B cell (primary cell): ENCODE measurements at regions not wholly inside any gene's neighbourhood (a gene's known extent, or its start where the extent isn't known, plus 50 kb on each side); places are given as distances from the start of the nearest gene placed in this dataset.
A peak's percentile ranks its signal among the peaks of the same experiment; 100 is the strongest.

Source experiments
- ATAC-seq: fragments of 200-7000 bp; cut with Tn5 transposase; one replicate; pipeline ENCODE4 v1.10.0; 2021; ENCODE audit warnings: low read depth, mild to moderate bottlenecking, moderate number of reproducible peaks, moderate library complexity
- CTCF ChIA-PET: fragments of 350-600 bp; sonication (Branson Sonifier 250); formaldehyde crosslinking; loops from one replicate; lab custom pipeline; 2021; ENCODE audit warnings: antibody characterized with exemption, inconsistent platforms; lab: Charles Lee
- POLR2A ChIA-PET: fragments of 350-600 bp; sonication (Branson Sonifier 250); formaldehyde crosslinking; loops from one replicate; lab custom pipeline; 2021; ENCODE audit warnings: antibody characterized with exemption; lab: Charles Lee
- DNase-seq: peaks from one replicate; pipeline ENCODE4 v3.0.0; 2013
- H2AFZ ChIP-seq: 2 replicates; pipeline ENCODE4 v1.6.1; 2012; ENCODE audit warnings: mild to moderate bottlenecking, low read depth, low read length; ENCODE audit not compliant: insufficient read depth, poor library complexity, severe bottlenecking
- H3K27ac ChIP-seq, 2 donors: 1 replicate in 1 of 2; 2 replicates in 1 of 2; pipeline ENCODE4 v1.5.1; 2012 to 2013; ENCODE audit warnings: low read length in 2 of 2, mild to moderate bottlenecking in 2 of 2, moderate library complexity in 1 of 2
- H3K27me3 ChIP-seq, 4 experiments: fragments of 200-600 bp in 1 of 4; sonication (generic) in 1 of 4; replicated peaks in 1 of 4; 1 replicate in 2 of 4; 2 replicates in 2 of 4; pipeline versions ENCODE4 v1.6.1 to v1.7.0; 2013 to 2016; ENCODE audit warnings: low read length in 3 of 4, mild to moderate bottlenecking in 2 of 4, mixed read lengths in 1 of 4, moderate library complexity in 1 of 4; ENCODE audit not compliant: insufficient read depth in 4 of 4, control insufficient read depth in 3 of 4; ENCODE audit errors: control extremely low read depth in 1 of 4
- H3K36me3 ChIP-seq, 2 experiments: replicated peaks in 1 of 2; 1 replicate in 1 of 2; 2 replicates in 1 of 2; pipeline versions ENCODE4 v1.6.1 to v1.7.1; 2013; ENCODE audit warnings: low read length in 1 of 2; ENCODE audit not compliant: insufficient read depth in 2 of 2, control insufficient read depth in 1 of 2; ENCODE audit errors: control extremely low read depth in 1 of 2, extremely low read depth in 1 of 2
- H3K4me1 ChIP-seq, 2 donors: fragments of 200-600 bp in 1 of 2; sonication (generic) in 1 of 2; 1 replicate in 1 of 2; 2 replicates in 1 of 2; pipeline versions ENCODE4 v1.5.1 to v1.6.1; 2013 to 2017; ENCODE audit warnings: low read length in 2 of 2; ENCODE audit not compliant: control insufficient read depth in 2 of 2, insufficient read depth in 2 of 2
- H3K4me2 ChIP-seq: replicated peaks from 2 replicates; pipeline ENCODE3; 2012; ENCODE audit warnings: mild to moderate bottlenecking, low read depth, low read length; ENCODE audit not compliant: poor library complexity, severe bottlenecking
- H3K4me3 ChIP-seq, 5 experiments: fragments of 200-600 bp in 1 of 5; sonication (generic) in 1 of 5; 1 replicate in 3 of 5; 2 replicates in 2 of 5; pipeline versions ENCODE4 v1.5.1 to v1.7.0; 2011 to 2016; ENCODE audit warnings: low read length in 4 of 5, mild to moderate bottlenecking in 4 of 5, low read depth in 2 of 5, control low read depth in 1 of 5, moderate library complexity in 1 of 5; ENCODE audit not compliant: insufficient read depth in 1 of 5; ENCODE audit errors: control extremely low read depth in 1 of 5, extremely low read depth in 1 of 5
- H3K79me2 ChIP-seq: fragments of 200-600 bp; sonication (generic); one replicate; pipeline ENCODE4 v1.6.0; 2016; ENCODE audit warnings: low read length; ENCODE audit not compliant: control insufficient read depth, insufficient read depth
- H3K9ac ChIP-seq: fragments of 200-600 bp; sonication (generic); 2 replicates; pipeline ENCODE4 v1.6.1; 2017; ENCODE audit warnings: mild to moderate bottlenecking, low read length, moderate library complexity
- H3K9me3 ChIP-seq, 3 donors: one replicate each; pipeline versions ENCODE4 v1.6.1 to v1.7.1; 2013; ENCODE audit warnings: low read length in 2 of 3; ENCODE audit not compliant: control insufficient read depth in 2 of 3, insufficient read depth in 1 of 3; ENCODE audit errors: control extremely low read depth in 1 of 3
- H4K20me1 ChIP-seq: 2 replicates; pipeline ENCODE4 v1.6.0; 2012; ENCODE audit warnings: mild to moderate bottlenecking, low read length; ENCODE audit not compliant: insufficient read depth, control insufficient read depth, poor library complexity, severe bottlenecking
- H3K27ac Mint-ChIP-seq: one replicate; pipeline ENCODE4 v1.8.0; 2021; ENCODE audit warnings: mixed read lengths
- H3K27me3 Mint-ChIP-seq: one replicate; pipeline ENCODE4 v1.8.0; 2021; ENCODE audit warnings: mixed read lengths
- H3K4me1 Mint-ChIP-seq: one replicate; pipeline ENCODE4 v1.8.0; 2021; ENCODE audit warnings: mixed read lengths
- H3K4me3 Mint-ChIP-seq: one replicate; pipeline ENCODE4 v1.8.0; 2021; ENCODE audit warnings: mixed read lengths
- H3K9me3 Mint-ChIP-seq: one replicate; pipeline ENCODE4 v1.8.0; 2022; ENCODE audit warnings: mixed read lengths; ENCODE audit not compliant: insufficient read depth
- EZH2 ChIP-seq: IDR thresholded peaks from 2 replicates; pipeline ENCODE4 v1.6.1; 2012; ENCODE audit warnings: borderline replicate concordance, low read depth, mild to moderate bottlenecking, moderate library complexity, low read length; ENCODE audit not compliant: insufficient read depth, poor library complexity, severe bottlenecking
- whole genome bisulfite sequencing: methylation state at CpG from one replicate; pipeline ENCODE4 v1.1.5; 2013; ENCODE audit warnings: missing lambda C conversion rate; ENCODE audit not compliant: insufficient coverage; 5-methylcytosine and 5-hydroxymethylcytosine counted together
- intact Hi-C: fragments of 100-400 bp; cut with micrococcal nuclease; formaldehyde crosslinking; loops from one replicate; pipeline ENCODE4 v1.10.0; 2022
- TF ChIP-seq, protein P1 (sequence below): fragments of 200-600 bp; IDR thresholded peaks from one replicate; pipeline ENCODE4 v1.8.0; 2022; ENCODE audit warnings: antibody characterized with exemption, mild to moderate bottlenecking

DNA sequence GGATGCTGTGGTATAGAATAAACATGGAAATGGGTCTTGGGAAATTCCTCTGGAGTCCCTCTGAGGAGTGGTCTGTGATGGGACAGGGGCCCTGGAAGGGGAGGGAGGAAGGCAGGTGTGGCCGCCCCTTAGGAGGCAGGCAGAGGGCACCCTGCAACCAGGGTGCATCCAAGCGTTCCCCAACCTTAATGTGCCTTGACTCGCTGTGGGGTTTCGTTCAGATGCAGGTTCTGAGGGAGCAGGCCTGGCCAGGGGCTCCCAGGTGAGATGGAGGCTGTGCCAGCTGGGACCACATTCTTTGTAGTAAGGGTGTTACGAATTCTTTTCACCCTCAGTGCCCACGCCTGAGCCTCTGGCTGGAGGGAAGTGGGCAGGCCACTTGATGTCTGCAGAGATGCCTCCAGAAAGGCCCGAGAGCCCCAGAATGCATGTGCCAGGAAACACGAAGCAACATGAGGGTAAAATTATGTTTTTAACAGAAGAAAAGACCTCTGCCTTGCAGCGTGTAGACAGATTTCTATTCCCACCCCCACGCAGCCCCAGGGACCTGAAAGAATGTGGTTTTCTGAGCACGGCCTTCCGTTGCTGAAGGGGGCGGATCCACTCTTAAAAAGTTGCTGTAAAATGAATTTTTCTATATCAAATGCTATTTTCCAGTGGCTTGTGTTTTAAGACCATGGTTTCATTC, 150.4 kb upstream of the IER5L start:
- Histone ChIP-seq H3K27me3 (peaks cover 0 to 4% (median 0%) of the 10 kb centered on the region in 4 experiments), H3K27ac (no peak overlapping the region), H3K9ac (no peak overlapping the region), H3K79me2 (no peaks in the 10 kb centered on the region), H3K36me3 (no peaks in the 10 kb centered on the region), H2AFZ (peak overlapping the region; percentile 58), H3K4me3 (no peak overlapping the region), H3K9me3 (peaks cover 0 to 21% (median 5%) of the 10 kb centered on the region in 3 donors), H3K4me1 (peaks cover 4 to 9% of the 10 kb centered on the region in 2 donors), H4K20me1 (no peaks in the 10 kb centered on the region), H3K4me2 (no peak overlapping the region)
- WGBS, result 5% methylated on average over 4 of the region's 13 CpGs
- ChIA-PET POLR2A (no interaction called here), CTCF (no interaction called here)
- TF ChIP-seq EZH2, result no peak
- TF ChIP-seq, protein P1, sequence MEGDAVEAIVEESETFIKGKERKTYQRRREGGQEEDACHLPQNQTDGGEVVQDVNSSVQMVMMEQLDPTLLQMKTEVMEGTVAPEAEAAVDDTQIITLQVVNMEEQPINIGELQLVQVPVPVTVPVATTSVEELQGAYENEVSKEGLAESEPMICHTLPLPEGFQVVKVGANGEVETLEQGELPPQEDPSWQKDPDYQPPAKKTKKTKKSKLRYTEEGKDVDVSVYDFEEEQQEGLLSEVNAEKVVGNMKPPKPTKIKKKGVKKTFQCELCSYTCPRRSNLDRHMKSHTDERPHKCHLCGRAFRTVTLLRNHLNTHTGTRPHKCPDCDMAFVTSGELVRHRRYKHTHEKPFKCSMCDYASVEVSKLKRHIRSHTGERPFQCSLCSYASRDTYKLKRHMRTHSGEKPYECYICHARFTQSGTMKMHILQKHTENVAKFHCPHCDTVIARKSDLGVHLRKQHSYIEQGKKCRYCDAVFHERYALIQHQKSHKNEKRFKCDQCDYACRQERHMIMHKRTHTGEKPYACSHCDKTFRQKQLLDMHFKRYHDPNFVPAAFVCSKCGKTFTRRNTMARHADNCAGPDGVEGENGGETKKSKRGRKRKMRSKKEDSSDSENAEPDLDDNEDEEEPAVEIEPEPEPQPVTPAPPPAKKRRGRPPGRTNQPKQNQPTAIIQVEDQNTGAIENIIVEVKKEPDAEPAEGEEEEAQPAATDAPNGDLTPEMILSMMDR, result no peak
- peaks cover 11% of the 10 kb centered on the region for H3K27me3 Mint-ChIP-seq
- H3K4me1 Mint-ChIP-seq, result peaks cover 5% of the 10 kb centered on the region
- ATAC-seq (no peak), DNase-seq (no peak)
- no peak overlapping the region for H3K27ac Mint-ChIP-seq
- intact Hi-C loops, result no loop called here
- no peak overlapping the region for H3K4me3 Mint-ChIP-seq
- peaks cover 2% of the 10 kb centered on the region for H3K9me3 Mint-ChIP-seq

DNA sequence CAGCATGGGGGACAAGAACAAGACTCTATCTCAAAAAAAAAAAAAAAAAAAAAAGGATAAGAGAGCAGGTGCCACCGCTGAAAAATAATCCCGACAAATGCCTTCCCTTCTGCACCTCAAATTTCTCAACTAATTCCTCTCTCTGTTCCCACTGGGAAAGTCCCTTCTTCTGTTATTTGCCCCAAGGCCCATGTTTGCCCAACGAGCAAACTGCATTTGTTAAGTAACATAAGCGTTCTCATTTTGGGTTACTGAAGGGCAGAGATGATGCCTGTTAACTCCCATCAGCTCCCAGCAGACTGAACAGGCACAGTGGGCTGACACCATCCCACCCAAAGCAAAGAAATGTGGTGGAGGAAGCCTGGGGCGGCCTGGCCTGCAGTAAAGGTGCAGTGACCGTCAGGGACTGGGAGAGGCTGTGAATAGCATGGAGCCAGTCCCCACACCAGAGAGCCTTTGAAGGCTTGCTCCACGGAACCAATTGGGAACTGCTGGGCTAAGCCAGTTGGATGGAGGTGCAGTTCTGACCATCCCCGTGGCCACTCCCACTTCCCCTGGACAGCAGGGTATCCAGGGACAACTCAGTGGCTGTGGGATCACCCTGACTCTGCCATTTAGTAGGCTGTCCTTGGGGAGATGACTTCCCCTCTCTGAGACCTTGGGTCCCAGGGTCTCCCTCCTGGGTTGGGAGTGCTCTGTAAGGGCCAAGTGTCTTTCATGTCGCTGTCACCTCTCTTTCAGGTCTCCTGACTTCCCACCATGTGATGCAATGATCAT, 149.7 kb upstream of the IER5L start:
- ChIA-PET POLR2A (no interaction called here), CTCF (interaction anchor here (0.6 to 0.7 kb wide), 2 partner anchors 9 to 132 kb away, joined by 3 to 4 read pairs; no protein-coding TSS in a partner anchor)
- DNase-seq, result no peak
- Mint-ChIP-seq H3K27me3 (peaks cover 10% of the 10 kb centered on the region), H3K9me3 (peaks cover 2% of the 10 kb centered on the region), H3K27ac (no peak overlapping the region), H3K4me3 (no peak overlapping the region), H3K4me1 (peaks cover 5% of the 10 kb centered on the region)
- Histone ChIP-seq H3K9me3 (peaks cover 0 to 20% (median 5%) of the 10 kb centered on the region in 3 donors), H3K4me2 (no peak overlapping the region), H3K9ac (no peak overlapping the region), H3K36me3 (no peaks in the 10 kb centered on the region), H3K27me3 (peaks cover 0 to 3% (median 0%) of the 10 kb centered on the region in 4 experiments), H3K79me2 (no peaks in the 10 kb centered on the region), H4K20me1 (no peaks in the 10 kb centered on the region), H3K27ac (no peak overlapping the region), H3K4me1 (peaks cover 4 to 9% of the 10 kb centered on the region in 2 donors), H3K4me3 (no peak overlapping the region), H2AFZ (no peak overlapping the region)
- ATAC-seq, result no peak
- 93% methylated on average over 6 of the region's 9 CpGs for WGBS
- no peak for TF ChIP-seq EZH2
- TF ChIP-seq, protein P1, result no peak
- intact Hi-C loops, result no loop called here
